WTC11 (cell line): ENCODE measurements at regions not wholly inside any gene's neighbourhood (a gene's known extent, or its start where the extent isn't known, plus 50 kb on each side); places are given as distances from the start of the nearest gene placed in this dataset.
"Not testable (repeated sequence)": the region's sequence is repeated elsewhere in the genome, so short reads cannot be mapped to it uniquely, and the experiment has no call there.

Experiments used
- ATAC-seq: fragments of 200-7000 bp; cut with Tn5 transposase; 2 replicates; pipeline ENCODE4 v1.10.0; 2021; ENCODE audit warnings: mild to moderate bottlenecking, moderate library complexity
- CTCF ChIA-PET: fragments of 300-600 bp; sonication (Branson Sonifier 250); formaldehyde crosslinking; loops from one replicate; lab custom pipeline; 2021; ENCODE audit warnings: antibody characterized with exemption; lab: Charles Lee
- POLR2A ChIA-PET: fragments of 350-600 bp; sonication (Branson Sonifier 250); formaldehyde crosslinking; loops from one replicate; lab custom pipeline; 2021; ENCODE audit warnings: antibody characterized with exemption; lab: Charles Lee
- DNase-seq: peaks from one replicate; pipeline ENCODE4 v3.0.0; 2021; ENCODE audit warnings: low spot score
- H3K27ac Mint-ChIP-seq: 2 replicates; pipeline ENCODE4 v1.8.0; 2021; ENCODE audit warnings: mixed read lengths
- H3K27me3 Mint-ChIP-seq: 2 replicates; pipeline ENCODE4 v1.8.0; 2021; ENCODE audit warnings: low read depth, mild to moderate bottlenecking, moderate library complexity, mixed read lengths
- H3K36me3 Mint-ChIP-seq: 2 replicates; pipeline ENCODE4 v1.8.0; 2021; ENCODE audit warnings: mixed read lengths
- H3K4me1 Mint-ChIP-seq: 2 replicates; pipeline ENCODE4 v1.8.0; 2022; ENCODE audit warnings: mixed read lengths
- H3K4me3 Mint-ChIP-seq: 2 replicates; pipeline ENCODE4 v1.8.0; 2021; ENCODE audit warnings: mild to moderate bottlenecking, moderate library complexity, mixed read lengths
- H3K9me3 Mint-ChIP-seq: 2 replicates; pipeline ENCODE4 v1.8.0; 2021; ENCODE audit warnings: mixed read lengths
- AFF4 ChIP-seq: sonication (generic); formaldehyde crosslinking; IDR thresholded peaks from 2 replicates; pipeline ENCODE4 v1.8.1; 2023; ENCODE audit warnings: mild to moderate bottlenecking, missing genetic modification reagents, borderline replicate concordance
- AR ChIP-seq: fragments of 250-450 bp; sonication (Bioruptor Pico); IDR thresholded peaks from 2 replicates; pipeline ENCODE4 v1.9.0; 2021; ENCODE audit warnings: mild to moderate bottlenecking
- CDX4 ChIP-seq: fragments of 250-450 bp; sonication (Bioruptor Pico); IDR thresholded peaks from 2 replicates; pipeline ENCODE4 v1.9.0; 2021; ENCODE audit warnings: moderate library complexity, mild to moderate bottlenecking, inconsistent platforms, borderline replicate concordance
- FOXJ3 ChIP-seq: sonication (generic); formaldehyde crosslinking; IDR thresholded peaks from 2 replicates; pipeline ENCODE4 v1.9.0; 2021; ENCODE audit warnings: missing genetic modification reagents, mild to moderate bottlenecking, borderline replicate concordance
- FOXK1 ChIP-seq: sonication (generic); formaldehyde crosslinking; IDR thresholded peaks from 2 replicates; pipeline ENCODE4 v1.8.0; 2022; ENCODE audit warnings: mild to moderate bottlenecking, moderate library complexity, missing genetic modification reagents
- GABPB1 ChIP-seq: sonication (generic); formaldehyde crosslinking; IDR thresholded peaks from 2 replicates; pipeline ENCODE4 v1.8.1; 2023; ENCODE audit warnings: mild to moderate bottlenecking, missing genetic modification reagents
- GTF2I ChIP-seq: fragments of 250-450 bp; sonication (Bioruptor Pico); conservative IDR thresholded peaks from 2 replicates; pipeline ENCODE4 v1.4.0; 2021; ENCODE audit warnings: mild to moderate bottlenecking
- IRF1 ChIP-seq: sonication (generic); formaldehyde crosslinking; IDR thresholded peaks from 2 replicates; pipeline ENCODE4 v1.8.0; 2023; ENCODE audit warnings: missing genetic modification reagents
- JUN ChIP-seq: sonication (generic); formaldehyde crosslinking; IDR thresholded peaks from 2 replicates; pipeline ENCODE4 v1.8.0; 2023; ENCODE audit warnings: mild to moderate bottlenecking, missing genetic modification reagents
- MAX ChIP-seq: sonication (generic); formaldehyde crosslinking; IDR thresholded peaks from 2 replicates; pipeline ENCODE4 v1.8.0; 2022; ENCODE audit warnings: mild to moderate bottlenecking, missing genetic modification reagents
- MYBL2 ChIP-seq: sonication (generic); formaldehyde crosslinking; IDR thresholded peaks from 2 replicates; pipeline ENCODE4 v1.8.1; 2023; ENCODE audit warnings: mild to moderate bottlenecking, moderate library complexity, missing genetic modification reagents
- NFATC4 ChIP-seq: fragments of 250-450 bp; sonication (Bioruptor Pico); IDR thresholded peaks from 2 replicates; pipeline ENCODE4 v1.9.0; 2021; ENCODE audit warnings: mild to moderate bottlenecking
- NR2C2 ChIP-seq: sonication (generic); formaldehyde crosslinking; IDR thresholded peaks from 2 replicates; pipeline ENCODE4 v1.8.0; 2022; ENCODE audit warnings: mild to moderate bottlenecking, missing genetic modification reagents
- PRDM15 ChIP-seq: sonication (generic); formaldehyde crosslinking; IDR thresholded peaks from 2 replicates; pipeline ENCODE4 v1.8.0; 2022; ENCODE audit warnings: missing genetic modification reagents
- ZNF138 ChIP-seq: sonication (generic); formaldehyde crosslinking; conservative IDR thresholded peaks from 2 replicates; pipeline ENCODE4 v1.8.1; 2022; ENCODE audit warnings: mild to moderate bottlenecking, moderate library complexity, missing genetic modification reagents

GRCh38 chr12:87427770-87428169, 601.4 kb downstream of the C12orf50 start:
- no peak for DNase-seq
- Mint-ChIP-seq H3K27me3 (no peaks in the 10 kb centered on the region), H3K27ac (no peak overlapping the region), H3K36me3 (peaks cover 22% of the 10 kb centered on the region), H3K4me1 (no peaks in the 10 kb centered on the region), H3K4me3 (no peak overlapping the region)
- CTCF ChIA-PET: no interaction called here
- no peak for TF ChIP-seq NFATC4 (CRISPR knock-in tag)
- TF ChIP-seq, all 79 proteins: peak for 0
- peaks cover 52% of the 10 kb centered on the region for H3K9me3 Mint-ChIP-seq
- POLR2A ChIA-PET: no interaction called here
- no peak for ATAC-seq

GRCh38 chr12:87425942-87426554, 603.2 kb downstream of the C12orf50 start:
- TF ChIP-seq CDX4 (CRISPR knock-in tag): no peak
- no peak for TF ChIP-seq MYBL2
- TF ChIP-seq NR2C2 (CRISPR knock-in tag): no peak
- TF ChIP-seq GTF2I (CRISPR knock-in tag): no peak
- no peak for DNase-seq
- H3K4me3 Mint-ChIP-seq: no peak overlapping the region
- ChIA-PET CTCF (no interaction called here), POLR2A (no interaction called here)
- H3K27me3 Mint-ChIP-seq: no peaks in the 10 kb centered on the region
- H3K4me1 Mint-ChIP-seq: no peaks in the 10 kb centered on the region
- no peak for ATAC-seq
- H3K36me3 Mint-ChIP-seq: peaks cover 29% of the 10 kb centered on the region
- H3K27ac Mint-ChIP-seq: no peak overlapping the region
- peaks cover 56% of the 10 kb centered on the region for H3K9me3 Mint-ChIP-seq

- H3K27me3 Mint-ChIP-seq, DNase-seq, H3K27ac Mint-ChIP-seq, H3K4me1 Mint-ChIP-seq, CTCF ChIA-PET, POLR2A ChIA-PET, ATAC-seq, H3K4me3 Mint-ChIP-seq: not testable (repeated sequence)
- peaks cover 19% of the 10 kb centered on the region for H3K36me3 Mint-ChIP-seq
- H3K9me3 Mint-ChIP-seq: peaks cover 57% of the 10 kb centered on the region
Measured at GRCh38 chr12:87421233-87421632, 608.0 kb downstream of the C12orf50 start.

GRCh38 chr12:87413784-87414183, 615.4 kb downstream of the C12orf50 start:
- Mint-ChIP-seq H3K4me1 (peaks cover 6% of the 10 kb centered on the region; the same call in 1 of the 2 replicates), H3K9me3 (peaks cover 45% of the 10 kb centered on the region), H3K27me3 (no peaks in the 10 kb centered on the region), H3K27ac (no peak overlapping the region), H3K36me3 (peaks cover 10% of the 10 kb centered on the region; the same call in 1 of the 2 replicates), H3K4me3 (no peak overlapping the region)
- ATAC-seq (no peak), DNase-seq (no peak)
- CTCF ChIA-PET: no interaction called here
- TF ChIP-seq AFF4 (no peak), ZNF138 (CRISPR knock-in tag) (no peak), JUN (CRISPR knock-in tag) (no peak), MAX (CRISPR knock-in tag) (no peak), GABPB1 (CRISPR knock-in tag) (no peak), FOXJ3 (no peak), FOXK1 (no peak), AR (CRISPR knock-in tag) (no peak), IRF1 (CRISPR knock-in tag) (no peak), PRDM15 (CRISPR knock-in tag) (no peak)
- POLR2A ChIA-PET: no interaction called here
